ENCODE measurements at regions not wholly inside any gene's neighbourhood (a gene's known extent, or its start where the extent isn't known, plus 50 kb on each side); places are given as distances from the start of the nearest gene placed in this dataset.

DNA sequence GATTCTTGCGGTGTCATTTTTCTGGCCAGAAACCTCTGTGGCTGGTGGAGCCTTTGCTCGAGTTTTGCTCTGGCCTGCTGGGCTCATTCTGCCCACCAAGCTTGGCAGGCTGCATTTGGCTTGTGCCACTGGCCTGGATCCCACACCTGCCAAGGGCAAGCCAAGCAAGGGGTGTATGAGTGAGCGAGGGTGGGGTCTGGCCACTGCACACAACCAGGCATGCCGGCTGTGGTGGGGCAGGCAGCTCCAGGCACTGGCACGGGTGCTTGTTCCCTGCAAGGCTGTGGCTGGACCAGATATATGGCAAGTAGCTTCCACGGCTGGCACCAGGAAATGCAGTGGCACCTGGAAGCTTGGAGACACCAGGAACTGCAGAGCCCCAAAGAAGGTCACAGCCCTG lies 68.6 kb upstream of the PPP3CA start:
- no peak for FAIRE-seq
- Histone ChIP-seq H3K27ac (no peak overlapping the region), H3K4me2 (no peak overlapping the region), H3K4me1 (peaks cover 11% of the 10 kb centered on the region), H3K4me3 (no peak overlapping the region), H3K9me3 (no peaks in the 10 kb centered on the region)
- 83% methylated on average over 4 of the region's 6 CpGs for WGBS (ENCODE audit: missing lambda C conversion rate)
- CTCF ChIA-PET, result interaction anchor here (0.6 kb wide), 1 partner anchor 12 kb away, joined by 3 read pairs; no protein-coding TSS in a partner anchor
- POLR2A ChIA-PET, result no interaction called here
- TF ChIP-seq CHD2 (IDR thresholded peaks at IDR 0.05; ENCODE audit: low read length, partially characterized antibody) (no peak), TFCP2L1 (CRISPR knock-in tag; IDR thresholded peaks at IDR 0.05) (no peak), NR3C1 (IDR thresholded peaks at IDR 0.05) (no peak), USF2 (IDR thresholded peaks at IDR 0.05) (no peak), POLR2A (IDR thresholded peaks at IDR 0.05; ENCODE audit: low read length) (no peak), FOSB (CRISPR knock-in tag; IDR thresholded peaks at IDR 0.05) (no peak), JUN (IDR thresholded peaks at IDR 0.05) (no peak), PBX3 (IDR thresholded peaks at IDR 0.05) (no peak), ATOH8 (CRISPR knock-in tag; IDR thresholded peaks at IDR 0.05; ENCODE audit: low read depth) (no peak), GATA3 (IDR thresholded peaks at IDR 0.05; ENCODE audit: borderline replicate concordance) (no peak), FOSL2 (IDR thresholded peaks at IDR 0.05) (no peak), FOSL2 (CRISPR knock-in tag; IDR thresholded peaks at IDR 0.05) (no peak)
- TF ChIP-seq, protein P1, sequence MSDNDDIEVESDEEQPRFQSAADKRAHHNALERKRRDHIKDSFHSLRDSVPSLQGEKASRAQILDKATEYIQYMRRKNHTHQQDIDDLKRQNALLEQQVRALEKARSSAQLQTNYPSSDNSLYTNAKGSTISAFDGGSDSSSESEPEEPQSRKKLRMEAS (IDR thresholded peaks at IDR 0.05), result no peak
- ATAC-seq, result no peak
- no peak for DNase-seq (ENCODE audit: low read depth in 1 of 2, low spot score in 1 of 2)

GRCh38 chr4:101414496-101414895 lies 67.2 kb upstream of the PPP3CA start:
- POLR2A ChIA-PET, result no interaction called here
- Histone ChIP-seq H3K9me3 (no peaks in the 10 kb centered on the region), H3K4me3 (no peak overlapping the region), H3K27ac (no peak overlapping the region), H3K4me1 (peaks cover 11% of the 10 kb centered on the region), H3K4me2 (no peak overlapping the region)
- FAIRE-seq, result no peak
- CTCF ChIA-PET, result no interaction called here
- ATAC-seq, result no peak
- DNase-seq (ENCODE audit: low read depth in 1 of 2, low spot score in 1 of 2), result no peak
- 93% methylated on average over 1 of the region's 1 CpG for WGBS (ENCODE audit: missing lambda C conversion rate)
- TF ChIP-seq HDAC2 (IDR thresholded peaks at IDR 0.05) (no peak), POLR2A (IDR thresholded peaks at IDR 0.05; ENCODE audit: low read length) (no peak), REST (IDR thresholded peaks at IDR 0.05) (no peak), ZSCAN20 (CRISPR knock-in tag; IDR thresholded peaks at IDR 0.05) (no peak), RNF2 (IDR thresholded peaks at IDR 0.05; ENCODE audit: borderline replicate concordance, low read depth) (no peak), RCOR1 (IDR thresholded peaks at IDR 0.05; ENCODE audit: low read depth, low read length) (no peak)

- Histone ChIP-seq H3K4me2 (peak overlapping the region; percentile 36; the same call in 2 of the 3 replicates), H3K9me3 (no peaks in the 10 kb centered on the region), H3K4me1 (peaks cover 11% of the 10 kb centered on the region), H3K27ac (0 out of 6 replicates have a peak overlapping the region, but pooled peaks of 1 of the 2 experiments have one; percentile 25), H3K4me3 (no peak overlapping the region)
- FAIRE-seq, result no peak
- 2% methylated on average over 2 of the region's 2 CpGs for WGBS (ENCODE audit: missing lambda C conversion rate)
- TF ChIP-seq EHMT2 (IDR thresholded peaks at IDR 0.05; ENCODE audit: low read depth) (no peak), FOSL2 (IDR thresholded peaks at IDR 0.05) (no peak), FOSL2 (CRISPR knock-in tag; IDR thresholded peaks at IDR 0.05) (peak; percentile 76), JUN (IDR thresholded peaks at IDR 0.05) (no peak), CEBPB (IDR thresholded peaks at IDR 0.05) (0 out of 4 replicates have a peak, but pooled peaks of 1 of the 2 experiments have one; percentile 8), JUNB (IDR thresholded peaks at IDR 0.05) (0 out of 2 replicates have a peak, but pooled peaks have one; percentile 36), MAZ (IDR thresholded peaks at IDR 0.05; ENCODE audit: borderline replicate concordance, low read depth, low read length) (no peak), GATA3 (IDR thresholded peaks at IDR 0.05; ENCODE audit: borderline replicate concordance) (peak; percentile 36; the same call in 1 of the 2 replicates), HOXB13 (CRISPR knock-in tag; IDR thresholded peaks at IDR 0.05; ENCODE audit: low read depth) (no peak), HDAC2 (IDR thresholded peaks at IDR 0.05) (no peak)
- TF ChIP-seq, protein P2, sequence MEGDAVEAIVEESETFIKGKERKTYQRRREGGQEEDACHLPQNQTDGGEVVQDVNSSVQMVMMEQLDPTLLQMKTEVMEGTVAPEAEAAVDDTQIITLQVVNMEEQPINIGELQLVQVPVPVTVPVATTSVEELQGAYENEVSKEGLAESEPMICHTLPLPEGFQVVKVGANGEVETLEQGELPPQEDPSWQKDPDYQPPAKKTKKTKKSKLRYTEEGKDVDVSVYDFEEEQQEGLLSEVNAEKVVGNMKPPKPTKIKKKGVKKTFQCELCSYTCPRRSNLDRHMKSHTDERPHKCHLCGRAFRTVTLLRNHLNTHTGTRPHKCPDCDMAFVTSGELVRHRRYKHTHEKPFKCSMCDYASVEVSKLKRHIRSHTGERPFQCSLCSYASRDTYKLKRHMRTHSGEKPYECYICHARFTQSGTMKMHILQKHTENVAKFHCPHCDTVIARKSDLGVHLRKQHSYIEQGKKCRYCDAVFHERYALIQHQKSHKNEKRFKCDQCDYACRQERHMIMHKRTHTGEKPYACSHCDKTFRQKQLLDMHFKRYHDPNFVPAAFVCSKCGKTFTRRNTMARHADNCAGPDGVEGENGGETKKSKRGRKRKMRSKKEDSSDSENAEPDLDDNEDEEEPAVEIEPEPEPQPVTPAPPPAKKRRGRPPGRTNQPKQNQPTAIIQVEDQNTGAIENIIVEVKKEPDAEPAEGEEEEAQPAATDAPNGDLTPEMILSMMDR (IDR thresholded peaks at IDR 0.05), result no peak
- peak in 1 of 2 experiments; percentile 53; a peak in 2 of 6 replicates for ATAC-seq
- ChIA-PET CTCF (no interaction called here), POLR2A (no interaction called here)
- DNase-seq (ENCODE audit: low read depth in 1 of 2, low spot score in 1 of 2), result peak; percentile 18 to 75
Measured at GRCh38 chr4:101411926-101412325, 64.6 kb upstream of the PPP3CA start.
